Embryonic facial prominence (tissue), 1 donor: ENCODE measurements at regions not wholly inside any gene's neighbourhood (a gene's known extent, or its start where the extent isn't known, plus 50 kb on each side); places are given as distances from the start of the nearest gene placed in this dataset.

ENCODE experiments used
- DNase-seq: peaks from one replicate; pipeline ENCODE4 v3.0.0-alpha.2; 2016; ENCODE audit errors: extremely low spot score

- no peak for DNase-seq
These were observed 111.3 kb upstream of the KCNN2 start for GRCh38 chr5:114250536-114250935.

- DNase-seq = no peak
These were observed 109.6 kb upstream of the KCNN2 start for GRCh38 chr5:114252226-114252625.

- no peak for DNase-seq
These were observed 106.6 kb upstream of the KCNN2 start for GRCh38 chr5:114255260-114255659.

- DNase-seq = no peak
These were observed 99.9 kb upstream of the KCNN2 start for GRCh38 chr5:114261989-114262388.

- no peak for DNase-seq
These were observed 96.3 kb upstream of the KCNN2 start for GRCh38 chr5:114265432-114266060.

- DNase-seq = no peak
These were observed 95.5 kb upstream of the KCNN2 start for GRCh38 chr5:114266374-114266773.

- no peak for DNase-seq
These were observed 65.7 kb upstream of the KCNN2 start for GRCh38 chr5:114296191-114296590.

GRCh38 chr5:114297915-114298314 lies 64.0 kb upstream of the KCNN2 start:
- DNase-seq = no peak

- no peak for DNase-seq
These were observed 56.3 kb upstream of the KCNN2 start for GRCh38 chr5:114305402-114306207.

- DNase-seq = no peak
These were observed 53.9 kb upstream of the KCNN2 start for GRCh38 chr5:114308017-114308416.

- DNase-seq = no peak
These were observed 53.4 kb upstream of the KCNN2 start for GRCh38 chr5:114308508-114308907.

GRCh38 chr5:114310666-114311065 lies 51.2 kb upstream of the KCNN2 start:
- DNase-seq = no peak

GRCh38 chr5:114311281-114311680 lies 50.6 kb upstream of the KCNN2 start:
- no peak for DNase-seq

GRCh38 chr5:114311968-114312367 lies 49.9 kb upstream of the KCNN2 start:
- DNase-seq = no peak
